Natural killer cell (primary cell): ENCODE measurements at regions not wholly inside any gene's neighbourhood (a gene's known extent, or its start where the extent isn't known, plus 50 kb on each side); places are given as distances from the start of the nearest gene placed in this dataset.

Source experiments
- ATAC-seq, 3 donors: fragments of 150-1000 bp in 2 of 3; fragments of 200-7000 bp in 1 of 3; cut with Tn5 transposase; 1 replicate in 1 of 3; 2 replicates in 2 of 3; pipeline ENCODE4 v1.10.0; 2021; ENCODE audit warnings: mild to moderate bottlenecking in 2 of 3, moderate library complexity in 2 of 3
- DNase-seq, 2 donors: peaks; one replicate each; pipeline versions ENCODE4 v3.0.0 to v3.0.0-alpha.2; 2013 to 2021; ENCODE audit warnings: mixed read lengths in 1 of 2
- H3K27ac ChIP-seq: one replicate; pipeline ENCODE4 v1.5.1; 2013; ENCODE audit warnings: mild to moderate bottlenecking, low read length
- H3K27me3 ChIP-seq: one replicate; pipeline ENCODE4 v1.6.1; 2013; ENCODE audit warnings: low read length; ENCODE audit not compliant: control insufficient read depth, insufficient read depth
- H3K36me3 ChIP-seq: one replicate; pipeline ENCODE4 v1.6.1; 2013; ENCODE audit warnings: low read length; ENCODE audit not compliant: control insufficient read depth, insufficient read depth
- H3K4me1 ChIP-seq: one replicate; pipeline ENCODE4 v1.6.1; 2013; ENCODE audit warnings: low read length; ENCODE audit not compliant: control insufficient read depth, insufficient read depth
- H3K4me3 ChIP-seq: one replicate; pipeline ENCODE4 v1.5.1; 2013; ENCODE audit warnings: low read length
- H3K9me3 ChIP-seq: one replicate; pipeline ENCODE4 v1.6.1; 2013; ENCODE audit warnings: low read length; ENCODE audit not compliant: control insufficient read depth, insufficient read depth
- H3K27ac Mint-ChIP-seq, 2 donors: one replicate each; pipeline ENCODE4 v1.8.0; 2022; ENCODE audit warnings: mild to moderate bottlenecking in 2 of 2, mixed read lengths in 2 of 2, moderate library complexity in 1 of 2
- H3K27me3 Mint-ChIP-seq, 2 donors: one replicate each; pipeline ENCODE4 v1.8.0; 2022; ENCODE audit warnings: low read depth in 2 of 2, mixed read lengths in 2 of 2
- H3K36me3 Mint-ChIP-seq: one replicate; pipeline ENCODE4 v1.8.0; 2022; ENCODE audit warnings: mixed read lengths
- H3K4me1 Mint-ChIP-seq, 2 donors: one replicate each; pipeline ENCODE4 v1.8.0; 2022; ENCODE audit warnings: mixed read lengths in 2 of 2
- H3K4me3 Mint-ChIP-seq: one replicate; pipeline ENCODE4 v1.8.0; 2022; ENCODE audit warnings: mild to moderate bottlenecking, moderate library complexity, mixed read lengths
- H3K9me3 Mint-ChIP-seq, 2 donors: one replicate each; pipeline ENCODE4 v1.8.0; 2022; ENCODE audit warnings: mixed read lengths in 2 of 2
- WGBS: methylation state at CpG from one replicate; pipeline ENCODE4 v1.1.7; 2013; ENCODE audit warnings: missing lambda C conversion rate; ENCODE audit not compliant: insufficient coverage; 5-methylcytosine and 5-hydroxymethylcytosine counted together
- intact Hi-C: fragments of 100-400 bp; cut with micrococcal nuclease; formaldehyde crosslinking; loops from one replicate; pipeline ENCODE4 v1.14.2; 2022
- TF ChIP-seq, protein P1 (sequence below): fragments of 200-600 bp; IDR thresholded peaks from one replicate; pipeline ENCODE4 v1.8.0; 2022; ENCODE audit warnings: antibody characterized with exemption

DNA sequence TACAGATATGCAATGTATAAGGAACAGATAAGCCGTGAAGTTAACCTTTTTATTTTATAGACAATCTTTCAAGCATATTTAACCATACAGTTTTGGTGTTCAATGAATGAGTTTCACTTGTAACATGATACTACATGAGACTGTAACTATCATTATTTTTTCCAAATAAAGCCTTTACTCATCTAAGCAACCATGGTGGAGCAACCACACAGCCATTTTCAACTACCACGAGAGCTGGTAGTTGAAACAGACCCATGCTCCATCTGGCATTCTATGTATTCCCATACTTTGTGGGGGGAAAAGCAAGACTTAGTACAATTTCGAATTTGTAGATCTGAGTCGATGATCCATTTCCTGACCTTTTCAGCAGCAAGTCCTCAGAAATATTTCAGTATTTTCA lies 159.3 kb upstream of the RND3 start:
- Mint-ChIP-seq H3K27me3 (no peaks in the 10 kb centered on the region), H3K27ac (no peak overlapping the region), H3K36me3 (no peaks in the 10 kb centered on the region), H3K9me3 (peaks cover 16% of the 10 kb centered on the region in 2 donors), H3K4me1 (no peaks in the 10 kb centered on the region), H3K4me3 (no peak overlapping the region)
- 56% methylated on average over 2 of the region's 4 CpGs for WGBS
- DNase-seq: no peak
- no peak for ATAC-seq
- Histone ChIP-seq H3K4me3 (no peak overlapping the region), H3K36me3 (no peaks in the 10 kb centered on the region), H3K9me3 (no peaks in the 10 kb centered on the region), H3K27me3 (no peaks in the 10 kb centered on the region), H3K27ac (no peak overlapping the region), H3K4me1 (no peaks in the 10 kb centered on the region)
- intact Hi-C loops: no loop called here
- TF ChIP-seq, protein P1, sequence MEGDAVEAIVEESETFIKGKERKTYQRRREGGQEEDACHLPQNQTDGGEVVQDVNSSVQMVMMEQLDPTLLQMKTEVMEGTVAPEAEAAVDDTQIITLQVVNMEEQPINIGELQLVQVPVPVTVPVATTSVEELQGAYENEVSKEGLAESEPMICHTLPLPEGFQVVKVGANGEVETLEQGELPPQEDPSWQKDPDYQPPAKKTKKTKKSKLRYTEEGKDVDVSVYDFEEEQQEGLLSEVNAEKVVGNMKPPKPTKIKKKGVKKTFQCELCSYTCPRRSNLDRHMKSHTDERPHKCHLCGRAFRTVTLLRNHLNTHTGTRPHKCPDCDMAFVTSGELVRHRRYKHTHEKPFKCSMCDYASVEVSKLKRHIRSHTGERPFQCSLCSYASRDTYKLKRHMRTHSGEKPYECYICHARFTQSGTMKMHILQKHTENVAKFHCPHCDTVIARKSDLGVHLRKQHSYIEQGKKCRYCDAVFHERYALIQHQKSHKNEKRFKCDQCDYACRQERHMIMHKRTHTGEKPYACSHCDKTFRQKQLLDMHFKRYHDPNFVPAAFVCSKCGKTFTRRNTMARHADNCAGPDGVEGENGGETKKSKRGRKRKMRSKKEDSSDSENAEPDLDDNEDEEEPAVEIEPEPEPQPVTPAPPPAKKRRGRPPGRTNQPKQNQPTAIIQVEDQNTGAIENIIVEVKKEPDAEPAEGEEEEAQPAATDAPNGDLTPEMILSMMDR: no peak

GRCh38 chr2:150644298-150645067 lies 157.0 kb upstream of the RND3 start:
- Histone ChIP-seq H3K36me3 (no peaks in the 10 kb centered on the region), H3K27ac (no peak overlapping the region), H3K9me3 (no peaks in the 10 kb centered on the region), H3K4me3 (no peak overlapping the region), H3K27me3 (no peaks in the 10 kb centered on the region), H3K4me1 (no peaks in the 10 kb centered on the region)
- 67% methylated on average over 5 of the region's 5 CpGs for WGBS
- H3K9me3 Mint-ChIP-seq: peaks cover 16% of the 10 kb centered on the region in 2 donors
- no peaks in the 10 kb centered on the region for H3K4me1 Mint-ChIP-seq
- intact Hi-C loops: no loop called here
- TF ChIP-seq, protein P1: no peak
- H3K4me3 Mint-ChIP-seq: no peak overlapping the region
- H3K27me3 Mint-ChIP-seq: no peaks in the 10 kb centered on the region
- DNase-seq: no peak
- no peak for ATAC-seq
- H3K27ac Mint-ChIP-seq: no peak overlapping the region
- no peaks in the 10 kb centered on the region for H3K36me3 Mint-ChIP-seq

DNA sequence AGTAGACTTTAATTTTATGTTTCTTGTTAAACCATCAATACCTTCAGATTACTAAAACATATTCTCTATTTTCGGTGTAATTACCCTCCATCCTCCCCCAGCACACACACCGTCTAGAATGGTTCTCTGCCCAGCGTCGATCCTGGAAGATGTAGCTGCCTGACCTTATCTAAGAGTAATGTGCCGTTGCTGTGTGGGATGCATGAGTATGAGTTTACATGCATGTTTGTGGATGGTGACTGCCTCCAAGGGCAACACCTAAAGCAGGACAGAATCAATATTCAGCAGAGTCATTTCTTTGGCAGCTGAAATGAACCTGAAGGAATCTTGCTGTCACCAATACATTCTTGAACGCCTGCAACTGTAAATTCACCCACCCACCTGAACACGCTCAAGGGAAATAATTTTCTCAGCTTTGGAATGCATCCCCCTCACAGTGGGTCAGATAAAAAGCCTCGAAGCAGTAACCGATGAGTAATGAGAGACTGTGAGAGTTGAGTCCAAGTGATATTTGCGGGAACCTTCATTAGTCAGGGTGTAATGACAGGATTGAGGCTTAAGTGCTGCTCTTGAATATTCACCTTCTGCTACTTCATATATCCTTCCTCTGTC lies 155.8 kb upstream of the RND3 start:
- Mint-ChIP-seq H3K27me3 (no peaks in the 10 kb centered on the region), H3K36me3 (no peaks in the 10 kb centered on the region), H3K4me3 (no peak overlapping the region), H3K4me1 (no peaks in the 10 kb centered on the region), H3K27ac (no peak overlapping the region), H3K9me3 (peaks cover 12 to 13% of the 10 kb centered on the region in 2 donors)
- TF ChIP-seq, protein P1: no peak
- Histone ChIP-seq H3K27ac (no peak overlapping the region), H3K36me3 (no peaks in the 10 kb centered on the region), H3K27me3 (no peaks in the 10 kb centered on the region), H3K4me1 (no peaks in the 10 kb centered on the region), H3K4me3 (no peak overlapping the region), H3K9me3 (no peaks in the 10 kb centered on the region)
- intact Hi-C loops: no loop called here
- no peak for DNase-seq
- no peak for ATAC-seq
- 95% methylated on average over 9 of the region's 10 CpGs for WGBS
